PC-9 (cell line): ENCODE measurements at regions not wholly inside any gene's neighbourhood (a gene's known extent, or its start where the extent isn't known, plus 50 kb on each side); places are given as distances from the start of the nearest gene placed in this dataset.

Source experiments
- BruUV-seq: library from RNA; stranded (reverse); fragments of 400-500 nt; replicated peaks from 2 replicates; lab custom pipeline; 2021; lab: Mats Ljungman, UMichigan
- CTCF ChIA-PET: fragments of 300-600 bp; sonication (Branson Sonifier 250); formaldehyde crosslinking; loops from one replicate; lab custom pipeline; 2022; ENCODE audit warnings: antibody characterized with exemption; lab: Charles Lee
- POLR2A ChIA-PET: fragments of 300-600 bp; sonication (Branson Sonifier 250); formaldehyde crosslinking; loops from one replicate; lab custom pipeline; 2022; ENCODE audit warnings: antibody characterized with exemption; ENCODE audit not compliant: unreplicated experiment; lab: Charles Lee
- DNase-seq, 2 experiments: peaks; one replicate each; pipeline versions ENCODE4 v3.0.0 to v3.0.0-alpha.2; 2015 to 2022; ENCODE audit warnings: mixed read lengths in 1 of 2
- H2AFZ ChIP-seq: fragments of 200-600 bp; sonication (generic); 2 replicates; pipeline ENCODE4 v1.8.1; 2017; ENCODE audit warnings: antibody characterized with exemption
- H3F3A ChIP-seq: fragments of 200-600 bp; sonication (generic); 2 replicates; pipeline ENCODE4 v1.8.1; 2017; ENCODE audit warnings: antibody characterized with exemption, mild to moderate bottlenecking, low read depth; ENCODE audit not compliant: insufficient read depth
- H3K27ac ChIP-seq: fragments of 200-600 bp; sonication (generic); 2 replicates; pipeline ENCODE4 v1.6.1; 2016; ENCODE audit warnings: mixed run types
- H3K27me3 ChIP-seq: fragments of 200-600 bp; sonication (generic); 2 replicates; pipeline ENCODE4 v1.6.1; 2016; ENCODE audit warnings: low read depth, mixed run types; ENCODE audit not compliant: insufficient read depth
- H3K36me3 ChIP-seq: fragments of 200-600 bp; sonication (generic); 2 replicates; pipeline ENCODE4 v1.6.1; 2016; ENCODE audit warnings: low read depth, mixed run types
- H3K4me1 ChIP-seq: fragments of 200-600 bp; sonication (generic); replicated peaks from 2 replicates; pipeline ENCODE4 v1.6.1; 2016; ENCODE audit warnings: mixed run types; ENCODE audit not compliant: insufficient read depth
- H3K4me2 ChIP-seq: fragments of 200-600 bp; sonication (generic); 2 replicates; pipeline ENCODE4 v1.6.1; 2017; ENCODE audit warnings: mixed run types
- H3K4me3 ChIP-seq: fragments of 200-600 bp; sonication (generic); 2 replicates; pipeline ENCODE4 v1.6.1; 2016; ENCODE audit warnings: mixed run types
- H3K79me2 ChIP-seq: fragments of 200-600 bp; sonication (generic); 2 replicates; pipeline ENCODE4 v1.6.1; 2017; ENCODE audit warnings: low read depth, mixed run types
- H3K9me2 ChIP-seq: fragments of 200-600 bp; sonication (generic); 2 replicates; pipeline ENCODE4 v1.8.1; 2017; ENCODE audit warnings: mild to moderate bottlenecking; ENCODE audit not compliant: insufficient read depth
- H3K9me3 ChIP-seq: fragments of 200-600 bp; sonication (generic); 2 replicates; pipeline ENCODE4 v1.8.1; 2016; ENCODE audit warnings: low read depth; ENCODE audit not compliant: insufficient read depth
- H4K20me1 ChIP-seq: fragments of 200-600 bp; sonication (generic); 2 replicates; pipeline ENCODE4 v1.8.1; 2017; ENCODE audit not compliant: insufficient read depth
- EZH2 ChIP-seq: fragments of 200-600 bp; sonication (generic); IDR thresholded peaks from 2 replicates; pipeline ENCODE4 v1.8.0; 2017; ENCODE audit warnings: antibody characterized with exemption, low read depth
- intact Hi-C: fragments of 100-400 bp; cut with micrococcal nuclease; formaldehyde crosslinking; loops from one replicate; pipeline ENCODE4 v1.10.0; 2022; ENCODE audit not compliant: unreplicated experiment
- TF ChIP-seq, protein P1 (sequence below): fragments of 200-600 bp; sonication (generic); conservative IDR thresholded peaks from 2 replicates; pipeline ENCODE4 v1.6.1; 2017; ENCODE audit warnings: mixed run types, antibody characterized with exemption, mild to moderate bottlenecking, moderate library complexity

DNA sequence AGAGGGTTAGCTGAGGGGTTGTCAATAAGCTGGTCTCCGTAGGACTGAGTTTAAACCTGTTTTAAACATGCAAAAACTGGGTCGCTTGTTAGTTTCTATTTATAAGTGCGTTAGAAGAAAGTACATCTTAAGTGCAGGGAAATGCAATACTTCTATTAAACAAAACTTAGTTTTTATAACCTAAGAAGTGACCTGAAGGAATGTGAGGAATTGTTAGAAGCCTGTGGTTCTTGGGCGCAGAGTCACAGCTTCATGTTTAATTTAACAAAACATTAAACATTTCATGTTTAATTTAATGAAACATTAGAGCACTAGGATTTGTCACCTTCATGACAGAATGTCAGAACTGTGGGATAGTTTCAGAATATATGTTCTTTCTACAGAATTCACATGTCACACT lies 469.2 kb upstream of the WWC1 start:
- no peak for DNase-seq
- intact Hi-C loops: no loop called here
- Histone ChIP-seq H2AFZ (no peak overlapping the region), H3K4me1 (no peaks in the 10 kb centered on the region), H3K9me2 (no peaks in the 10 kb centered on the region), H4K20me1 (no peaks in the 10 kb centered on the region), H3K36me3 (no peaks in the 10 kb centered on the region), H3F3A (no peaks in the 10 kb centered on the region), H3K27me3 (no peaks in the 10 kb centered on the region), H3K9me3 (no peaks in the 10 kb centered on the region), H3K4me2 (no peak overlapping the region), H3K27ac (no peak overlapping the region), H3K4me3 (no peak overlapping the region), H3K79me2 (no peaks in the 10 kb centered on the region)
- ChIA-PET CTCF (interaction anchor here (0.6 kb wide), 1 partner anchor 19 kb away, joined by 3 read pairs; no protein-coding TSS in a partner anchor), POLR2A (no interaction called here)
- no peak for TF ChIP-seq EZH2
- TF ChIP-seq, protein P1, sequence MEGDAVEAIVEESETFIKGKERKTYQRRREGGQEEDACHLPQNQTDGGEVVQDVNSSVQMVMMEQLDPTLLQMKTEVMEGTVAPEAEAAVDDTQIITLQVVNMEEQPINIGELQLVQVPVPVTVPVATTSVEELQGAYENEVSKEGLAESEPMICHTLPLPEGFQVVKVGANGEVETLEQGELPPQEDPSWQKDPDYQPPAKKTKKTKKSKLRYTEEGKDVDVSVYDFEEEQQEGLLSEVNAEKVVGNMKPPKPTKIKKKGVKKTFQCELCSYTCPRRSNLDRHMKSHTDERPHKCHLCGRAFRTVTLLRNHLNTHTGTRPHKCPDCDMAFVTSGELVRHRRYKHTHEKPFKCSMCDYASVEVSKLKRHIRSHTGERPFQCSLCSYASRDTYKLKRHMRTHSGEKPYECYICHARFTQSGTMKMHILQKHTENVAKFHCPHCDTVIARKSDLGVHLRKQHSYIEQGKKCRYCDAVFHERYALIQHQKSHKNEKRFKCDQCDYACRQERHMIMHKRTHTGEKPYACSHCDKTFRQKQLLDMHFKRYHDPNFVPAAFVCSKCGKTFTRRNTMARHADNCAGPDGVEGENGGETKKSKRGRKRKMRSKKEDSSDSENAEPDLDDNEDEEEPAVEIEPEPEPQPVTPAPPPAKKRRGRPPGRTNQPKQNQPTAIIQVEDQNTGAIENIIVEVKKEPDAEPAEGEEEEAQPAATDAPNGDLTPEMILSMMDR: no peak
- BruUV-seq: no TSS peak

DNA sequence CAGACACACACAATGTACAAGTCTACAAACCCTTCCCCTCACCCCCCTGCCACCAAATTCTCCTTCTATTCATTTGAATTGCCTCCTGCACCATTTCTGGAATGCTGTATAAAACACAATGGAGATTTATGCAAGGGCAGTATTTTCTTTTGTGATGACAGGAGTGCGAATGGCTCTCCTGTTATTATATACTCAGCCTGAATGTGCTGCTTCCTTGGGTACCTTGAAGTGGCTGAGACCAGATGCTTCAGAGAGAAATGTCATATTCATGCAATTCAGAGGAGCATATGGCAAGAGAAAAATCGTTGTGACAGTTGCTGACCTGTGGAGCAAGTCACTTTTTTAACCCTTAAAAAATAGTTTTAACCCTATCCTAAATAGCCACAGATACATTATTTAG lies 468.0 kb upstream of the WWC1 start:
- BruUV-seq: no TSS peak
- no peaks in the 10 kb centered on the region for H3K27me3 ChIP-seq
- H2AFZ ChIP-seq: no peak overlapping the region
- no peaks in the 10 kb centered on the region for H4K20me1 ChIP-seq
- DNase-seq: no peak
- POLR2A ChIA-PET: no interaction called here
- CTCF ChIA-PET: no interaction called here
- H3K9me3 ChIP-seq: no peaks in the 10 kb centered on the region
- no peak overlapping the region for H3K4me2 ChIP-seq
- H3F3A ChIP-seq: no peaks in the 10 kb centered on the region
- no peak overlapping the region for H3K27ac ChIP-seq
- intact Hi-C loops: no loop called here
- no peaks in the 10 kb centered on the region for H3K9me2 ChIP-seq
- no peaks in the 10 kb centered on the region for H3K79me2 ChIP-seq
- H3K4me3 ChIP-seq: no peak overlapping the region
- no peaks in the 10 kb centered on the region for H3K4me1 ChIP-seq
- TF ChIP-seq, protein P1: no peak
- TF ChIP-seq EZH2: no peak
- no peaks in the 10 kb centered on the region for H3K36me3 ChIP-seq

DNA sequence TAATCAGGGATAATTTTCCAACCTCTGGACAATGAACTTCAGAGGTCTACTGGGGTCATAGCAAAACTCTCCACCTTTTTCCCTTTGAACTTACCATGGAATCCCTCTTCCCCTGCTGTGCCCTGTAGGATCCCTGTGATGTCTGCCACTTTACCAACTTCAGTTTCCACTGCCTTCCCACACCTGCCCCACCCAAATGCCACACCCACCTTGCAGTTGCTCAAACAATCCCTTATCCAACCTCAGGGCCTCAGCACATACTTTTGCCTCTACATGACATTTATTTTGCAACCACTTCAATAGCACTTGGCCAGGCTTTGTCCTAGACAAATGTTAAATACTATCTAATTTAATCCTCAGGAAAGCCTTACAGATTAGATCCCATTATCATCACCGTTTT lies 463.7 kb upstream of the WWC1 start:
- no peaks in the 10 kb centered on the region for H3K27me3 ChIP-seq
- ChIA-PET CTCF (no interaction called here), POLR2A (interaction anchor here (0.6 kb wide), 1 partner anchor 132 kb away, joined by 4 read pairs; no protein-coding TSS in a partner anchor)
- H3K4me2 ChIP-seq: no peak overlapping the region
- H2AFZ ChIP-seq: no peak overlapping the region
- no peaks in the 10 kb centered on the region for H4K20me1 ChIP-seq
- DNase-seq: no peak
- no peaks in the 10 kb centered on the region for H3K9me3 ChIP-seq
- no peaks in the 10 kb centered on the region for H3K9me2 ChIP-seq
- TF ChIP-seq, protein P1: no peak
- TF ChIP-seq EZH2: no peak
- no peaks in the 10 kb centered on the region for H3K79me2 ChIP-seq
- no TSS peak for BruUV-seq
- no peaks in the 10 kb centered on the region for H3K4me1 ChIP-seq
- no peaks in the 10 kb centered on the region for H3F3A ChIP-seq
- no peak overlapping the region for H3K4me3 ChIP-seq
- intact Hi-C loops: no loop called here
- no peak overlapping the region for H3K27ac ChIP-seq
- no peaks in the 10 kb centered on the region for H3K36me3 ChIP-seq
